ENCODE measurements at regions not wholly inside any gene's neighbourhood (a gene's known extent, or its start where the extent isn't known, plus 50 kb on each side); places are given as distances from the start of the nearest gene placed in this dataset.
"Not testable (repeated sequence)": the region's sequence is repeated elsewhere in the genome, so short reads cannot be mapped to it uniquely, and the experiment has no call there.

DNA sequence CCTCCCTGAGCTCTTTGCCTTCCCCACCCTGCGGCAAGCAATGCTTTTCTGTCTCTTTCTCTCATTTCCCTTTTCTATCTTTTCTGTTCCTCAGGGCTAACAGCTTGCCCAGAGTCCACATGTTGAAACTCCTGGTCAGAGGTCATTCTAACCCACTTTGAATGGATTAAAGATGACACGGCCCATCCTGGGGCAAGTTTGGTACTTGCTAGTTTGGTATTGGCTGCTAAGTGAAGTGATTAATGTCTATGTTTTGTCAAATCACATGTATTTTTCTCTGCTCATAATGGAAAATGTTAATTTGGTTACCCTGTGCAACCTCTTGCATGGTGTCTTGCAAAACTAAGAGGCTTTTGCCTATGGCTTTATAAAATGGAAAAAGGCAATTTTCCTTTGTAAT, 960.2 kb downstream of the CNTNAP5 start:
- TF ChIP-seq, protein P1, sequence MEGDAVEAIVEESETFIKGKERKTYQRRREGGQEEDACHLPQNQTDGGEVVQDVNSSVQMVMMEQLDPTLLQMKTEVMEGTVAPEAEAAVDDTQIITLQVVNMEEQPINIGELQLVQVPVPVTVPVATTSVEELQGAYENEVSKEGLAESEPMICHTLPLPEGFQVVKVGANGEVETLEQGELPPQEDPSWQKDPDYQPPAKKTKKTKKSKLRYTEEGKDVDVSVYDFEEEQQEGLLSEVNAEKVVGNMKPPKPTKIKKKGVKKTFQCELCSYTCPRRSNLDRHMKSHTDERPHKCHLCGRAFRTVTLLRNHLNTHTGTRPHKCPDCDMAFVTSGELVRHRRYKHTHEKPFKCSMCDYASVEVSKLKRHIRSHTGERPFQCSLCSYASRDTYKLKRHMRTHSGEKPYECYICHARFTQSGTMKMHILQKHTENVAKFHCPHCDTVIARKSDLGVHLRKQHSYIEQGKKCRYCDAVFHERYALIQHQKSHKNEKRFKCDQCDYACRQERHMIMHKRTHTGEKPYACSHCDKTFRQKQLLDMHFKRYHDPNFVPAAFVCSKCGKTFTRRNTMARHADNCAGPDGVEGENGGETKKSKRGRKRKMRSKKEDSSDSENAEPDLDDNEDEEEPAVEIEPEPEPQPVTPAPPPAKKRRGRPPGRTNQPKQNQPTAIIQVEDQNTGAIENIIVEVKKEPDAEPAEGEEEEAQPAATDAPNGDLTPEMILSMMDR (IDR thresholded peaks at IDR 0.05; ENCODE audit: low read depth, low read length, missing control alignments): no peak
- no peak overlapping the region for H3K4me3 ChIP-seq (ENCODE audit: low read depth, low read length)
- no peak for DNase-seq (ENCODE audit: low read depth)

DNA sequence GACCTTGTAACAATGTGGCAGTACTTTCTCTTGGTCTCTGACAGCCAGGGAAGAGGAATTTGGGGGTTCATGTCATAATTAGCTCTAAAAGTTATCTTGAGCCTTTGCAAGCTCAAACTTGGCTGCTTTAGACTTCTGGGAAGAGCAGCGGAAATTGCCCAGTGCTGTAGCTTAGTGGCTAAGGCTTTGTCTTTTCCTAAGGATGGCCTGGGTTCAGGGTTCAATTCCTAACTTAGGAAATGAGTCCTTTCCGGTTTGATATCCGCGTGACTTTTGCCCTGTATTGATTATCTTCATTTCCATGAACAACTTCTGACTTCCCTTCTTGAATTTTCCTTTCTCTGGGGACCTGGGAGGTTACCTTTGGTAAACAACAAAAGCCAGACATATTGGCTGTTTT, 961.0 kb downstream of the CNTNAP5 start:
- TF ChIP-seq, protein P1 (IDR thresholded peaks at IDR 0.05; ENCODE audit: low read depth, low read length, missing control alignments): no peak
- no peak for DNase-seq (ENCODE audit: low read depth)

DNA sequence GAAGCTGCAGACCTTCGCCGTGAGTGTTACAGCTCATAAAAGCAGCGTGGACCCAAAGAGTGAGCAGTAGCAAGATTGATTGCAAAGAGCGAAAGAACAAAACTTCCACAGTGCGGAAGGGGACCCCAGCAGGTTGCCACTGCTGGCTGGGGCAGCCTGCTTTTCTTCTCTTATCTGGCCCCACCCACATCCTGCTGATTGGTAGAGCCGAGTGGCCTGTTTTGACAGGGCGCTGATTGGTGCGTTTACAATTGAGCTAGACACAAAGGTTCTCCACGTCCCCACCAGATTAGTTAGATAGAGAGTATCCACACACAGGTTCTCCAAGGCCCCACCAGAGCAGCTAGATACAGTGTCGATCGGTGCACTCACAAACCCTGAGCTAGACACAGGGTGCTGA, 961.8 kb downstream of the CNTNAP5 start:
- not testable (repeated sequence) for DNase-seq (ENCODE audit: low read depth); H3K4me3 ChIP-seq (ENCODE audit: low read depth, low read length)

More for the DNA sequence above, 961.0 kb downstream of the CNTNAP5 start:
- no peak overlapping the region for H3K4me3 ChIP-seq (ENCODE audit: low read depth, low read length)

DNA sequence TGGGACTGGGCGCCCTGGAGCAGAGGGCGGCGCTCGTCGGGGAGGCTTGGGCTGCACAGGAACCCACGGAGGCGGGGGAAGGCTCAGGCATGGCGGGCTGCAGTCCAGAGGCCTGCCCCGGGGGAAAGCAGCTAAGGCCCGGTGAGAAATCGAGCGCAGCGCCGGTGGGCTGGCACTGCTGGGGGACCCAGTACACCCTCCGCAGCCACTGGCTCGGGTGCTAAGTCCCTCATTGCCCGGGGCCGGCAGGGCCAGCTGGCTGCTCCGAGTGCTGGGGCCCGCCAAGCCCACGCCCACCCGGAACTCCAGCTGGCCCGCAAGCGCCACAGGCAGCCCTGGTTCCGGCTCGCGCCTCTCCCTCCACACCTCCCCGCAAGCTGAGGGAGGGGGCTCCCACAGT, 962.3 kb downstream of the CNTNAP5 start:
- not testable (repeated sequence) for H3K4me3 ChIP-seq (ENCODE audit: low read depth, low read length); DNase-seq (ENCODE audit: low read depth)

DNA sequence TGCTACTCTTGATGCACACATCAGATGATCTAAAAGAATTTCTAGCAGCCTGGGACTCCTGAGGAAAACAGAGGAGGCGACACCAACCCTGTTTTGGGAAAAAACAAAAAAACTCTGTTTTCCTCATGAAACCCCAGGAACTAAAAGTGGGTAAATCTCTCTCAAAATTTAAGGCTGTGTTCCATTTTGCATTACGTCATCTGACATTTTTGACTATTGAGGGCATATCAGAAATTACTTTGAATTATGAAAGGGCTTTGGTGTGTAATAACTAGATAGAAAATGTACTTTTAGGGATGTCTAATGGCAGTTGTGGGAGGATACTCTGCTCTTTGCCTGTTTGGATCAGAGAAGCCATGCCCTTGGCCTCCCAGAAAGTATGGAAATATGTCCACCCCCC, 963.0 kb downstream of the CNTNAP5 start:
- no peak overlapping the region for H3K4me3 ChIP-seq (ENCODE audit: low read depth, low read length)
- no peak for DNase-seq (ENCODE audit: low read depth)
- TF ChIP-seq, protein P1 (IDR thresholded peaks at IDR 0.05; ENCODE audit: low read depth, low read length, missing control alignments): no peak

DNA sequence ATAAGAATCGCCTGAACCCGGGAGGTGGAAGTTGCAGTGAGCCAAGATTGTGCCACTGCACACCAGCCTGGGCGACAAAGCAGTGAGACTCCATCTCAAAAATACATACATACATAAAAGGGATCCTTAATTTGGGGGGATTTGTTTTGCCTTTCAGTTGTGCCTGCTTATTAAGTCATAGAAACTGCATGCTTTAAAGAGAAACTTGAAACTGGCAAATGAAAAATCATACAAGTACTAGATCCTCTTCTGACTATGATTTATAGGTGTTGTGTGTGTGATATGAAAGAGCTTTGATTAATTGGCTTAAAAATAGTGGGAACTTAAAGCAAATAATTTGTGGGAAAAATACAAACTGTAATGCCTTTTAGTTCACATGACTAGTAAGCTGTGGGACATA, 963.7 kb downstream of the CNTNAP5 start:
- no peak for DNase-seq (ENCODE audit: low read depth)
- TF ChIP-seq, protein P1 (IDR thresholded peaks at IDR 0.05; ENCODE audit: low read depth, low read length, missing control alignments): no peak

DNA sequence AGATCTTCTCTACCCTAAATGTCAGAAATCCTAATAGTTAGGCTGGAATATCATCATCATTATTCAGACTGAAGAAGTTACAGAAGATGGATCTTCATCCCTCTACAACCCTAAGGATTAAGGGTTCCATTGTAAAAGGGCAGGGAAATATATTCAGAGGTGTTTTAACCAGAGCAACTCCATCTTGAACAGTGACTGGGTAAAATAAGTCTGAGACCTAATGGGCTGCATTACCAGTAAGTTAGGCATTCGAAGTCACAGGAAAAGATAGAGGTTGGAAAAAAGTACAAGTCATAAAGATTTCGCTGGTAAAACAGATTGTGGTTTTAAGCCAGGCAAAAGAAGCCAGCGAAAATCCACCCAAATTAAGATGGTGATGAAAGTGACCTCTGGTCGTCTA, 968.7 kb downstream of the CNTNAP5 start:
- H3K4me3 ChIP-seq (ENCODE audit: low read depth, low read length): no peak overlapping the region
- no peak for DNase-seq (ENCODE audit: low read depth)
- TF ChIP-seq, protein P1 (IDR thresholded peaks at IDR 0.05; ENCODE audit: low read depth, low read length, missing control alignments): no peak

More for the DNA sequence above, 963.7 kb downstream of the CNTNAP5 start:
- no peak overlapping the region for H3K4me3 ChIP-seq (ENCODE audit: low read depth, low read length)

DNA sequence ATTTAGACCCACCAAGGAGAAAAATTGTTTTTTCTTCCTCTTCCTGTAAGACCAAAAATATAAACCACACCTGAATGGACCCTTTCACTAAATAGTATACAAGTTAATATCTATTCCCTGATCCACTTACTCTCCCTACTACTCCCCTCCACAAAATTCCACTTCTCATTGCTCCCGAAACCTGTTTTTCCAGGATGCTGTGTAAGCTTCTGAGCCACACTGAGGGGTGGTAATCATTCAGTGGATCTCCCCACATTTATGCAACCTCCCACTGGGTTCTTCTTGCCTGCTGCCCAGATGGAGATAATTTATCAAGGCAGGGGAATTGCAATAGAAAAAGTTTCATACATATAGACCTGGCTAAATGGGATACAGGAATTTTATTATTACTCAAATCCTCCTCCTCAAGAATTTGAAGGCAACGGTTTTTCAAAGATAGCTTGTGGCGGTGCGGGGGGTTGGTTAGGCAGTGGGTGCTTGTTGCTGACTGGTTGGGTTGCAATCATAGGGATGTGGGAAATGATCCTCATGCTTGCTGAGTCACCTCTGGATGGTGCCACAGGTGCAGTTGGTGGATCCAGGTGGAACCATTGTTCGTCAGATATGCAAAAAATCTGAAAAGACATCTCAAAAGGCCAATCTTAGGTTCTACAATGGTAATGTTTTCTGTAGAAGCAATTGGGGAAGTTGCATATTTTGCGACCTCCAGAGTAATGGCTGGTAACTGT, 970.3 kb downstream of the CNTNAP5 start:
- no peak for DNase-seq (ENCODE audit: low read depth)

More for the DNA sequence above, 970.3 kb downstream of the CNTNAP5 start:
- TF ChIP-seq, protein P1 (IDR thresholded peaks at IDR 0.05; ENCODE audit: low read depth, low read length, missing control alignments): no peak
- H3K4me3 ChIP-seq (ENCODE audit: low read depth, low read length): no peak overlapping the region
